ENCODE measurements at regions not wholly inside any gene's neighbourhood (a gene's known extent, or its start where the extent isn't known, plus 50 kb on each side); places are given as distances from the start of the nearest gene placed in this dataset.

GRCh38 chr3:94587291-94587690, 524.4 kb downstream of the NSUN3 start:
- no peak for TF ChIP-seq CTCF (IDR thresholded peaks at IDR 0.05)
- no peak for TF ChIP-seq POLR2A (IDR thresholded peaks at IDR 0.05)

Data from body of pancreas (tissue), 4 donors.